AG09309 (cell line): ENCODE measurements at regions not wholly inside any gene's neighbourhood (a gene's known extent, or its start where the extent isn't known, plus 50 kb on each side); places are given as distances from the start of the nearest gene placed in this dataset.
A peak's percentile ranks its signal among the peaks of the same experiment; 100 is the strongest.
"Not testable (repeated sequence)": the region's sequence is repeated elsewhere in the genome, so short reads cannot be mapped to it uniquely, and the experiment has no call there.

Experiments used
- DNase-seq: peaks from one replicate; pipeline ENCODE4 v3.0.0-alpha.2; 2010; ENCODE audit warnings: low read depth
- H3K4me3 ChIP-seq: 2 replicates; pipeline ENCODE4 v1.5.1; 2011; ENCODE audit warnings: mild to moderate bottlenecking, low read depth, low read length, moderate library complexity; ENCODE audit not compliant: control insufficient read depth
- CTCF ChIP-seq: IDR thresholded peaks from 2 replicates; pipeline ENCODE4 v1.5.1; 2011; ENCODE audit warnings: mild to moderate bottlenecking, low read depth, low read length, inconsistent platforms; ENCODE audit not compliant: insufficient read depth, control insufficient read depth; ENCODE audit errors: missing control alignments

- TF ChIP-seq CTCF, result no peak
- no peak overlapping the region for H3K4me3 ChIP-seq
- no peak for DNase-seq
Observed at GRCh38 chr6:115601064-115601463, 459.6 kb downstream of the FRK start.

- H3K4me3 ChIP-seq, result no peak overlapping the region
- no peak for DNase-seq
- no peak for TF ChIP-seq CTCF
Observed at GRCh38 chr6:115594891-115595290, 465.8 kb downstream of the FRK start.

- TF ChIP-seq CTCF, result no peak
- H3K4me3 ChIP-seq, result no peak overlapping the region
- DNase-seq, result no peak
Observed at GRCh38 chr6:115592025-115592424, 468.7 kb downstream of the FRK start.

GRCh38 chr6:115589072-115589471 is 471.6 kb downstream of the FRK start:
- not testable (repeated sequence) for H3K4me3 ChIP-seq, DNase-seq

GRCh38 chr6:115583290-115583689 is 477.4 kb downstream of the FRK start:
- peak; percentile 8 for DNase-seq
- H3K4me3 ChIP-seq, result no peak overlapping the region
- TF ChIP-seq CTCF, result no peak

GRCh38 chr6:115582386-115582785 is 478.3 kb downstream of the FRK start:
- TF ChIP-seq CTCF, result no peak
- peak; percentile 17 for DNase-seq
- H3K4me3 ChIP-seq, result no peak overlapping the region

GRCh38 chr6:115579565-115579964 is 481.1 kb downstream of the FRK start:
- not testable (repeated sequence) for H3K4me3 ChIP-seq, DNase-seq

- no peak for TF ChIP-seq CTCF
Observed at GRCh38 chr6:115577270-115577669, 483.4 kb downstream of the FRK start.

More at GRCh38 chr6:115577270-115577669, 483.4 kb downstream of the FRK start:
- no peak overlapping the region for H3K4me3 ChIP-seq
- DNase-seq, result no peak
